ENCODE measurements at regions not wholly inside any gene's neighbourhood (a gene's known extent, or its start where the extent isn't known, plus 50 kb on each side); places are given as distances from the start of the nearest gene placed in this dataset.

DNA sequence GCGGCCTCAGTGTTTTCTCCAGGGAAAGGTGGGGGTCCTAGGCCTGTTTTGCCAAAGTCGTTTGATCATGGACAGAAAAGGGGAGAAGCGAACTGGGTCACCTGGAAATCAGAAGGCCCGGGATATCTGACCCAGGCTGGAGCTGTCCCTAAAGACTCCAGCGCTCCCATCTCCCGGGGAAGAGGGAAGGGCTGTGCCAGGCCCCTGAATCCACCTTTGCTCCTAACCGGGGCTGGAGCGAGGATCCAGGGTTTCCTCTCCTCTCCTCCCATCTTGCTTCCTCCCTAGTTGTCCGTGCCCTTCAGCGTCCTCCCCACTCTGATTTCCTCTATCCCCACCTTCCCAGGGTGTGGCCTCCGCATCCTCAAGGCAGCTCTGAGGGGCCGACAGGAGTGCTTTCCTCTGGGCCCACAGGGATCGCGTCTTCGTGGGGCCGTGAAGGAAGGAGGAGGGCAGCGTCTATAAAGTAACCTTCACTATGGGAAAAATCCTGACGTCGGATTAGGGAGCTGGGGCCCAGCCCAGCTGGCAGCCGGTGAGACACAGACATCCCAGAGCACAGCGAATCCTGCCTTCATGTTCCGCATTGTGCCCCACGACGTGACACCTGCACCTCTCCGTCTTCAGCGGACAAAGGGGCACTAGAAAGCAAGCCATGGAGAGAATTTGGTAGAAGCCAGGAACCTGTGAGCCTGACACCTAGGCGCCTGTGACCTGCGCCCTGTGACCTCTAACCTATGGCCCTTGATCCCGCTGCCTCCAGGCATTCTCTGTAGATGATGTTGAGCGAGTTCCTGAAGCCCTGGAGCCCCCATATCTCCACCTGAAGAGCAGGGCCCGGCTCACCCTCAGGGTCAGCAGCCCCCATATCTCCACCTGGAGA, 212.7 kb upstream of the SALL3 start:
- DNase-seq (ENCODE audit: low read depth): no peak

DNA sequence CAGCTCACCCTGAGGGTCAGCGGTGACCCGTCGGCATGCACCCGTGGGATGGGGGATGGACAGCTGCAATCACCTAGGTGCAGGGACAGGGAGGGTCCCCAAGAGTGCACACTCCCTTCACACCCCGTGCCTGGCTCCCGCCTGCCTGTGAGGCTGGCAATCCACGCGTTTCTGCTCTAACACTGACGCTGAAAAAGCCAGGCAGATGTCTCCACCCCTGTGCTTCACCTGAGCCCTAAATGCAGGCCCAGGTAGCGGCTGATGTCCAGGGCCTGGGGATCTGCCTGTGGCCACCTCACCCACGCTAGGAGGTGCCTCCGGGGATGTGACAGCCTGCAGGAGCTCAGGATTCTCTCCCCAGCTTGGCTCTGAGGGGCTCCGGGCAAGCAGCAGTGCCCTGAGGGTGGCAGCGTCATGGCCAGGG, 212.0 kb upstream of the SALL3 start:
- DNase-seq (ENCODE audit: low read depth): no peak

DNA sequence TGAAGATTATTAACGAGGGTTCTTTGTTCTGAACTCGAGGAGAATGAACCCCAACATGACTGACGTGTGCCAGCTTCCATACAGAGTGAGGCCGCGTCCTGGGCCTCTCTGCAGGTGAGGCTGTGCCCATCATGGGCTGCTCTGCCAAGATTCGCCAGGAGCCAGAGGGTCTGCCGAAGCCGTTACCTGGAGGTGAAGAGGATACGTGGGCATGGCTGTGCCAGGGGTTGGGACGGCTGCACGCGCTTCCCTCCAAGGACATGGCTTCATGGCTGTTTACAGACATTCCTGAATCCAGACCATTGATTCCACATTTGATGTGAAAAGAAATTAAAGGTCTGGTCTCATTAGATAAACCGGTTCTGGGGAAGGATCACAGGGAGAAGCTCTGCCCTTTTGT, 211.4 kb upstream of the SALL3 start:
- DNase-seq (ENCODE audit: low read depth): no peak

DNA sequence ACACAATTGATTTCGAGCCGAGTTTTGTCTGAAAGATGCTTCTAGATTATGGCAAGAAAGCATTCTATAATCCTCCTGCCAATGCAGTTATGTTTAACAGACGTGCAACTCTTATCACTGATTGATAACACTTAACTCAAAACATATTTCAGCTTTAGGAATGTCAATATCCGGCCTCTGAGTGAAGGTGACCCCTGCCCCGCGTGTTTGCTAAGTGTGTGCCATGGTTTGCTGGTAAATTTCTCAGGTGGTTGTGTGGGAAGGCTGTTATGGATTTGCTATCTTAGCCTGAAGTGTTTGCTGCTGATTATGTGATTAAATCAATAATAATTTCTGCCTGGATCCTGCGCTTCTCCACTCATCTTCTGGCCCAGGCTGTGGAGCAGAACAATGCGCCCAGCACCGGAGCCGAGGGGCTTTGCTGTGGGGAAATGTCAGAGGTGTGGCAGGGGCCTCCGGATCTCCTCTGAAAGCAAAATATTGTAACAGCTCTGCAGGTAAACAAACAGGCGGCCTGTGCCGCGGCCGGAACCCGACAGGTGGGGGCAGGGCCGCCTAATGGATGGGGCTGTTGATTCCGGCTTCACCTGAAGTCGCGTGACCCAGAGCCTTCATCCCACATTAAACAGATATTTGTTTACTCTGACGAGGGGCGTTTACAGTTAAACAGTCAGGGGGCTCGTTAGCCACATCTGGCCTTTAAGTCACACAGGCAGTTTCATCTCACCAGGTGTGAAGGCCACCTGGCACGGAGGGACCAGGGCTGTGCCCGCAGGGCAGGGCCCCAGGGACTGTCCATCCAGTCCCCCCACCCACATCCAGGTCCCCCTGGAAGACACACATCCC, 210.7 kb upstream of the SALL3 start:
- DNase-seq (ENCODE audit: low read depth): no peak

DNA sequence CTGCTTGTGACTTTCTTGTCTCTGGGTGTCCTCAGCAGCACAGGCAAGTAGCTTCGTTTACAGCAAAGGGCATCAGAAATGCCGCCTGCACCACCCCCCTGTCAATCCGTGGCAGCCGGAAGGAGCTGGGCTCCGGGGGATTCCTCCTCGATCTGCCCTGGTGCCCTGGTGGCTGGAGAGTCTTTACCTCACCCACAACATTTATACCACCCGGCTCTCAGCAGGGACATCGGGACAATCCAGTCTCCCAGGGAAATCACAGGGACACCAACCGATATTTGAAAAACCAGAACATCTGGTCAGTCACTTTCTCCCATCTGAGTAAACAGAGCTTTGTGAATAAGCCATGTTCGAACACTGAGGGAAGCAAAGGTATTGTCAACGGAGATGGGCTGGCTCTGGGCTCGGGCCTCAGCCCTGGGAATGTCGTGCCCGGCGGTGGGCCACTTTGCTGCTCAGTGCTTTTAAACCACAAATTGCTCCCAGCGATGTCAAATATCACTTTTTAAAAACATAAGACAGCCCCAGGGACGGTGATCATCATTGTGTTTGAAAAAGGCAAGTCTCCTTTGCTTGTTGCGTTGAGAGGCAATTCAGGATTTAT, 210.0 kb upstream of the SALL3 start:
- no peak for DNase-seq (ENCODE audit: low read depth)

DNA sequence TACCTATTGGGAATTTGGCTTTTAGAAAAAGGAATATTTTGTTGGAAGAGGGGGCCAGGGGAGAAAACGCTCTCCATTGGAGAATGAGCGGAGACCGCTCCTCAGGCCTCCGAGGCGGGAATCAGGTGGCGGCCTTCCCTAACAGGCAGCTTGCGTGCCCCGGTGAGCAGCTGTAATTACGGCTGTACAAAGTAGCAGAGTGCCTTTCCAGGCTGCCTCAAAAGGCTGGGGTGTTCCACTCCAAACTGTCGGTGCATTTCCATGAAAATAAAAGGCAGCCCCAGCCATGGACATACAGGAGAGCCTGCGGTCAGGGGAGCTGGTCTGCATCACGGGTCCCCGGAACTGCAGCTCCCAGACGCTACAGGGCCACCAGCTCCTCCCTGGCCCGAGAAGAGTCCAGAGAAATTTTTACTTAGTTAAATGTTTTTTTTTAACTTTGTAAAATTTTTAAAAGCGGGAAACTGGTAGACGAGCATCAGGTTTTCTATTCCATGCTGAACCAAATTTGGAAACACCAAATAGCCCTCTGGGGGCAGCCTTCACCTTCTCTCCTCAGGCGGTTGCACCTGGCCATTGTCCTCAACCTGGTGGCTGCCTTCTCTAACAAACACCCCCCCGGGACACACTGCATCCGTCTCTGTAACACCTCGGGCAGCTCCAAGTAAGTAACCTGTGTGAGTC, 209.3 kb upstream of the SALL3 start:
- no peak for DNase-seq (ENCODE audit: low read depth)

DNA sequence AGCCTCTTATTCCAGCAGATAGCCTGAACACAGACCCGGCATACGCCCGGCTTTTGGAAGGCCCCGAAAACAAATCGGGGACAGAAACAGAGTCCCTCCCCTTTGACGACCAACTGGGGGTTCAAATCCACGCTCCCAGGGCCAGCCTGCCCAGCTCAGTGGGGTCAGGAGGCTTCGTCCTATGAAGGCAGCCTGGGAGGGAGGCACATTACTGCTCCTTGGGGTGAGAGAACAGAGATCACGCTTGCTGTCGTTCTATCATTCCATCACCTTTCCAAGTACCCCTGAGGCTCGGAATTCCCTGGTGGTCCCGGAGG, 208.8 kb upstream of the SALL3 start:
- DNase-seq (ENCODE audit: low read depth): no peak

DNA sequence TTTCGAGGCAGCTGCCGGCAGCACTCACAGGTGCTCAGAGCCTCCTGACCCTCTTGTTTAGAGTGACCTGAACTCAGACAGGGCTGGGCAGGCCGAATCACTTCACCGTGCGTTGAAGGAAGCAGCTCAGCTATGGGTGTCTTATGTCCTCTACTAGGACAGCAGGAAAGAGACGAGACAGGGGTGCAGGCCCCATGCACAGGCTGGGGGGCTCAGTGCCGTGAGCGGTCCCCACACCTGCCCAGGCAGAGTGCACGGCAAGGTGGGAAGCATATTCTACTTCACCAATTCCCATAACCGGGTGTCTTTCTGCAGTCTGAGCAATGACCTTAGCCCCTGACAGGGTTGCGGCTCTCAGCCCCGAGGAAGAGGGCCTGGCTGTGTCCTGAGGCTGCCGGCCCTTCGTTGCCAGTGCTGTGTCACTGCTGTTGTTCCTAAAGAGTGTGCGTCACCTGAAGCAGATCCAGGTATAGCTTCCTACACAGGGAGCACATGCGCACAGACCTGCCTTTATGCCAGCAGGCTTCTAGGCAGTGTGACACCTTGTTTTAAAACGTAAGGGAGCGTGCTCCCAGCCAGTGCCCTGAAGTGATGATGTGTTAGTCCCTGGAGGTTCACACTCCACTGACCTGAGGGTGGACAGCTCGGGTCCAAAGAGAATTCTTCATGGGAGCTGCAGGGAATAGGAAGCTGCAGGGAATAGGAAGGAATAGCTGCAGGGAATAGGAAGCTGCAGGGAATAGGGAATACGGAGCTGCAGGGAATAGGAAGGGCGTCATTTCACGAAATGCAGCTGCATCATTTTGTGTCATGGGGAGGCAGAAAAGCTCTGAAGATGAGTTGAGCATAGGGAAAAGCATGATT, 207.9 kb upstream of the SALL3 start:
- no peak for DNase-seq (ENCODE audit: low read depth)

DNA sequence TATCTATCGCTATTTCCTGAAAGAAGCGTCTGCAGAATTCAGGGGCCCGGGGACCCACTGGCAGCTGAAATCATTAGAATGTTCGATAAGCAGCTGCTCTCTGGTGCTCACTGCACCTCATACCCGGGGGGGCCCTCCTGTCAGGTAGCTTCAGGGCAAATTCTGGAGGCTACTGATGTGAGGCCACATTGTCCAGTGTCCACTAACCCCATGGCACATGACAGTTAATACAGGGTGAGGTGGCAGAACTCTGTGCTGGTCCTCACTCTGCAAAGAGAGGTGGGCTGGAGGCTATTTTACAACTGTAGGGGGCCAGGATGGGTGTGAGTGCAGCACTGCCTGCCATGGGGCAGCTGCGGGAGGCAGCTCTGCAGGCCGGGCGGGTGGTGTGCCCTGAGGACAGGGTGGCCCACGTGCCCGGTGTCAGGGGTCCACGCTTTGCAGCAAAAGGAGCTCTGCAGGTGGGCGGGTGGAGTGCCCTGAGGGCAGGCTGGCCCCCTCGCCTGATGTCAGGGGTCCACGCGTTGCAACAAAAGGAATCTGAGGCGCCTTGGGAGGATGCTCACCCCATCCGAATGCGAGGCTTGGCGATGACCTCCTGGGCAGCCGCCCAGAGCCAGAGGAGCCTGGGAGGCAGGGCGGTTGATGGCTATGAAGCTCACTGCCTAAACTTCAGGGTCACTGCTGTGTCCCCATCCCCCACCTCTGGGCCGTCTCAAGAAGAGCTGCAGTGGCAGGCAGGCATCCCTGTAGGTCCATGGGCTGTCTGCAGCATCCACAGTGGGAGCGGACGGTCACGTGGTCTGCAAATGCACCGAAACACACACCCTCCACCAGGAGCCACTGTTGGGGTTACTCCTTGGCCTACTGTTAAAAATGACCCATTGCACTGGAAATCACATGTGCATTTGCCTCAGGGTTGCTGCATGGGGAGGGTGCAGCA, 207.0 kb upstream of the SALL3 start:
- no peak for DNase-seq (ENCODE audit: low read depth)

DNA sequence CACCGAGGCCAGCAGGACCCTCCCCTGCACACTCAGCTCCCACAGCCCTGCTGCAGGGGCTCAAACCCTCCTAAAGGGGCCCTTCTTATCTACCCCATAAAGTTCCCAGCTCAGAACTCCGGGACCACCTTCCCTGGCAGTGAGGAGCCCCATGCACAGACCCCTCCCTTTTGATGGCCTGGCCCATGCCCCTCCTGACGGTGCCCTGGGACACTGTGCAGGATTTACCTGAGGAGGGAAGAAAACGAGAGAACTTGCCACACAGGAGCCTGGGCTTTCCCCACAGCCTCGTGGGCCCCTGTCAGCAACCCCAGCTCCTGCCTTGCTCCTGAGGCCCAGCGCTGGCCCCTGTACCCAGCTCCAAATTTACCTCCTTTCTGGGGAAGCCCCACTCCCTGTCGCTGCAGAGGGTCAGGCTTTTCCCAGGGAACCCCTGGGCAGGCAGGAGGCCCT, 206.3 kb upstream of the SALL3 start:
- DNase-seq (ENCODE audit: low read depth): no peak

DNA sequence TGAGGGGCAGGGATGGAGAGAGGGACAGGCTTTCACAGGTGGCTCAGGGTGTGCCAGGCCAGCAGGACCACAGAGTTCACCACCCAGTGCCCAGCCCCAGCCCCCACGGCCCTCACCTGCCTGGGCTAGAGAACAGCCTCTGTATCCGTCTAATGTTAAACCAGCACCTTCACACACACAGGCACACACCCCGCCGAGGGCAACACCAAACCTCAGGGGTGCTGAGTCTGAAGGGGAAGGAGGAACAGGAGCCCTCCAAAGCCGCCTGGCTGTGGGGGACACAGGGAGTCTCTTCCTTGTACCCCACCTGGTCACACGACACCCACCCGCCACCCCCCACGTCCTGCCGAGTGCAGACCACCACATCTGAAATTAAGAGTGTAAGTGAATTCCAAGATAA, 205.8 kb upstream of the SALL3 start:
- DNase-seq (ENCODE audit: low read depth): no peak

DNA sequence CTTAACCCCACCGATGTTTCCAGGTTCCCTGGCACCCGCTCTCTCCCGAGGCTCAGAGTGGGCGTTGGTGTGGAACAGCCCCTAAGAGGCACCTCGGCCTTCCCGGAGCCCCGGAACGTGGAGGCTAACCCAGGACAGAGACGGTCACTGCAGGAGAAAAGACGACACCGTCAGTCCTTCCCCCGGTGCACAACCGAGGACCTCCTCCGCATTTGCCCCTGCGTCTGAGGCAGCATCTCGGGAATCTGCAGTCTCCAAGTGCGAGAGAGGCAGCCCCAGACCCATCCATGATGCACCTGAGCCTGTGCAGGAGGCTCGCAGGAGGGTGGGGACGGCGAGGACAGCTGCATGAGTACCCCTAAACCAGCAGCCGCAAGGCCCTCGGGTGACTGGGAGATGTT, 204.9 kb upstream of the SALL3 start:
- DNase-seq (ENCODE audit: low read depth): no peak

DNA sequence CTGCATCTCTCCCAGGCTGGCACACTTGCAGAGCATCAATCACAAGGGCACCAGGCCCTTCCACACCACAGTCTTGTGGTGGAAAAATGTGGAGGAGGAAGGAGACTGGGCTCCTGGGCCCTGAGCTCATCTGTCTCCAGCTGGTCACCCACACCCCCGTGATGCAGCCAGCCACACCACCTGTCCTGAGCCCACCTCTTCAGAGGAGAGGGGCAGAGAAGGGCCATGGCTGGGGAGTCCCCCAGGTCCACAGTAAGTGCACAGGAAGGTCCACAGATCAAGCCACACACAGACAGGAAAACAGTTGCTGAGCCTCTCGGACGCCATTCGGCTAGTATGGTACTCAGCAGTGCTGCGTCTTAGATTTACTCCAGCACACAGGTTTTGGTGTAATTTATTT, 203.5 kb upstream of the SALL3 start:
- DNase-seq (ENCODE audit: low read depth): no peak

DNA sequence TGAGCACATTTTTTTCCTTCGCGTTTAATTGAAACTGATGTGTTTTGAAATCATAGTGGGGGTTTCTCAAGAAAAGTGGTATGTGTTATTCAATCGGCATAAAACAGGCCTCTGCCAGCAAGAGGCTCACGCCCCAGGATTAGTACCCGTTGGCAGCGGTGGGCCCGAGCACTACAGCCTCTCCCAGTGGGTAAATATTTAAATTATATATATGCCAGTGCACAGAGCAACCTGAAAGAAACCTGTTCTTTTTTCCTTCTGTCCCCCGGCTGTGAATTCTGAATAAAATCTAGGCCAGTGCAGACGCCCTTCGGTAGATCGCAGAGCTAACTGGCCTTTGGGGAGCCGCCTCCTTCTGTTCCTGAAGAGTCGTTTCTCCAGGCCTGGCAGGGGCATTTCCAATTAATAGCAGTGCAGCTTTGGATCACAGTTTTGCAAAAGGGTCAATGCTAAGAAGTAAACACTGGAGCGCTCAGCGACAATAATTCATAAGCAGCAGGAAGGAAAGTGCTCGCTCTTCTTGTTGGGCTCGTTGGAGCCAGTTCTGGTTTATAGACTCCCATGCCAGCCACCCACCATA, 202.8 kb upstream of the SALL3 start:
- no peak for DNase-seq (ENCODE audit: low read depth)

DNA sequence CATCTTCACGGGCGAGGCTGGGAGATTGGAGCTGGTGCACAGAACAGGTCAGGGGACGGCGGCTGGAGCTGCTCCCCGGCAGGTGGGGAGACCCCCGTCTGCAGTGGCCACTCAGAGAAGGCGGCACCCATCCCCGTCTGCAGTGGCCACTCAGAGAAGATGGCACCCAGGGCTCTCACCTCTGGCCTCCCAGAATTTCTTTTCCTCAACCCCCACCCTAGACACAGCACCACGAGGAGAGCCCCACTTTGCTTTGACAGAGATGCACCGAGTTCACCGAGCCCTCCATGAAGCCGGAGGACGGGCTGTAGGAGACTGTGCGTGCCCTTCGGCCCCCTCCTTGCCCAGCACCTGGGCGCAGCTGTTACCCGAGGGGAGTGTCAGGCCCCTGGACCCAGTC, 201.6 kb upstream of the SALL3 start:
- DNase-seq (ENCODE audit: low read depth): no peak

DNA sequence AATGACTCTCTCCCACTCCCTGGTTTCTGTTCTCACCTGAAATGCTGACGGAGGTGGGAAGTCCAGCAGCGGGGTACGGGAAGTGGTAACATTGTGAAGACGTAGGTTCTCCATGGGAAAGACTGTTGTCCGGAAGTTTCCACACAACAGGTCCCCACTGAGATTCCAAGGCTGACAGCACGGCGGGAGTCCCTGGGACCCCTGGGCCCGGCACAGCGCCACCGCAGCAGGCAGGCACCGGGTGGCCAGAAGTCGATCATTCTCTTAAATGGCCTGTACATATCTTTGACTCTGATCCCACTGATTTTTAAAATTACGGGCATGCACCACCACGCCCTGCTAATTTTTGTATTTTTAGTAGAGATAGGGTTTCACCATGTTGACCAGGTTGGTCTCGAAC, 201.0 kb upstream of the SALL3 start:
- DNase-seq (ENCODE audit: low read depth): no peak

DNA sequence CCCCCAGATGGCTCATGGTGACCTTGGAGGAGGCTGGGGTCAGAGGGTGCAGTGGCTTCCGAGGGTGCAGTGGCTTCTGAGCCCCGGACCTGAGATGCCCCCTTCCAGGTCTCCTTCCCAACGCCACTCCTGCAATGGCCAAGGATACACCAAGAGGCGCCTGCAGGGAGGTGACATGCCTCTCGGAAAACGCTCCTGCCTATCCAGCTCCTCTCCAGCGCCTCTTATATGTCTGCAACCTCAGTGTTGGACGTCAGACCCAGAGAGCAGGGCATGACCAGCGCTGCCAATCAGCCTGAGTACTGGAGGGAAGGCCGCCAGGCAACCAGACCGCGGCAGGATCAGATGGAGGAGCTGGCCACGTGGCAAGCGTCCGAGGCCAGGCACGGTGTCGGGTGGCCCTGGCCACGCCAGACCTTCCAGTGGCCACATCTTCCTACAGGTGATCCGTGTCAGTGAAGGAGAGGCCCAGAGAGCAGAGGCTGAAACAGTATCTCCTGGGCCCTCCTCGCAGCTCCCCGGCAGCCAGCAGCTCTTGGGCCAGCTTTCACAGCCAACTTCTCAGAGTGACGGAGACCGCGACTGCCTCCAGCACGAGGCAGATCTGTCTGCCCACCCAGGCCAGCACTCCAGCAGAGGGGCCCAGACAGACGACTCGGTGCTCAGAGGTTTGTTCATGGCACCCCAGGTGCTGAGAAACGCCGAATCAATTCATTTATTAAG, 199.5 kb upstream of the SALL3 start:
- no peak for DNase-seq (ENCODE audit: low read depth)

DNA sequence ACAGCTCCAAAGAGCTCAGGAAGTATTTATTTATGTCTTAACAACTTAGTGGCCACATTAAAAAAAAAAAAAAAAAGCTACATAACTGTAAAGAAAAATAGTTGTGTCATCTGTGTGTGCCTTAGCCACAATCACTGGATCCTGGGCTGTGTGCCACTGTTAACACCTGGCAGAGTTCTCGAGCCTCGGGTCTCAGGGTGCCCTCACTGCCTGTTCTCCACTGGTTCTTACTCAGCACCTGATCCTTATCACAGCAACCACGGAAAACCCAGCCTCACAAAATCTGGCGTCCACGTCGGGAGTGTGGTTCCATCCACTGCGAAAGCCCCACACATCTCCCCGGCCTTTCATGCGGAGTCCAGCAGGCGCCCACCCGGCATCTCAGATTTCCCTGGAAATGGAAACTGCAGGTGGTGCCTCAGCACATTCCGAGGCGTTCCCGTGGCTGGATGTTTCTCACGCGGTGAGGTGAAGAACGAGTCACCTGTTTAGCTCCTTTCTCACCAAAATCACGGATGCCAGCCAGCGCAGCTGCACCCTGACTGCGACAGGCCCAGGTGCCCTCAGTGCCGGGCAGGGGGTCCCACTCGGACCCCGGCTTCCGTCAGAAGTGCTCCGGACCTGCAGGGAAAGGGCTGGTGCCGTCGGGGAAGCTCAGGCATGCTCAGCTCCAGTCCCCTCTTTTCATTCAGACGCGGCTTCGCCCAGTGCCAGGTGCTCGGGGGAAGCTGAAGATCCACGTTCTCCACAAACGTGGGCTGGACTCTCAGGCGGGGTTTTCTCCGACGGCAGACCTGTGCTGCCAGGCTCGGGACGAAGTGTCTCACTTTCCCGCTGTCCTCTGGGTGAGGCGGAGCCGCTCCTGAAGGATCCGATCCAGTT, 198.7 kb upstream of the SALL3 start:
- no peak for DNase-seq (ENCODE audit: low read depth)

All from forelimb muscle (tissue), 1 donor.